ENCODE measurements at regions not wholly inside any gene's neighbourhood (a gene's known extent, or its start where the extent isn't known, plus 50 kb on each side); places are given as distances from the start of the nearest gene placed in this dataset.

DNA sequence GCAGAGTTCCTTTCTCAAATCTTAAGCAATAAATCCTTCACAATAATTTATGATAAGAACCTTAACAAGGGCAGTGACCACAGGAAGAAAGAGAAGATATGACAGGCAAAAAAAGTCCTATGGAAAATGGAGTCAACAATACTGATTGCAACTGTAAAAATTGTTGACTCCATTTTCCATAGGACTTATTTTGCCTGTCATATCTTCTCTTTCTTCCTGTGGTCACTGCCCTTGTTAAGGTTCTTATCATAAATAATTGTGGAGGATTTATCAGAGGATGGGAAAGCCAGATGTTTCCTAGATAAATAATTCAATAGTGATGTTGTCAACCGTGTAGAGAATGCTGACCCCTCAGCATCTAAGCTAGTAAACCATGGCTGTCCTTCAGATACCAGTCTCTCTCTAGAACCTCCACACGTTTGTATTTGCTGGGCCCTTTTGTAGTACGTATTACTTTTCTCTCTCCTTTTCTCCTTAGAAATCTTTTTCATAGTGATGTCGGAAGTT, 172.6 kb upstream of the BET1 start:
- ChIA-PET CTCF (no interaction called here), POLR2A (ENCODE audit: unreplicated experiment) (no interaction called here)
- Histone ChIP-seq H3K4me3 (ENCODE audit: low read length) (no peak overlapping the region), H3K9me3 (ENCODE audit: low read length) (no peaks in the 10 kb centered on the region), H3K9me2 (replicated peaks; ENCODE audit: low read length) (no peaks in the 10 kb centered on the region), H2AFZ (ENCODE audit: low read length) (no peak overlapping the region), H3K27ac (ENCODE audit: low read length) (no peak overlapping the region), H3K27me3 (ENCODE audit: low read length) (no peaks in the 10 kb centered on the region), H3K36me3 (ENCODE audit: low read depth, low read length) (no peaks in the 10 kb centered on the region), H3F3A (ENCODE audit: low read length, unreplicated experiment) (no peaks in the 10 kb centered on the region), H3K9ac (ENCODE audit: low read length) (no peak overlapping the region), H4K20me1 (ENCODE audit: low read length) (no peaks in the 10 kb centered on the region), H3K4me2 (ENCODE audit: low read length) (no peak overlapping the region), H3K4me1 (ENCODE audit: insufficient read depth, low read length) (no peaks in the 10 kb centered on the region), H3K79me2 (ENCODE audit: low read length) (no peaks in the 10 kb centered on the region)
- ATAC-seq (no peak), DNase-seq (no peak)
- TF ChIP-seq EZH2phosphoT487 (IDR thresholded peaks at IDR 0.05; ENCODE audit: borderline replicate concordance, low read length) (no peak), EZH2 (IDR thresholded peaks at IDR 0.05; ENCODE audit: low read length, unreplicated experiment) (no peak)
- TF ChIP-seq, protein P1, sequence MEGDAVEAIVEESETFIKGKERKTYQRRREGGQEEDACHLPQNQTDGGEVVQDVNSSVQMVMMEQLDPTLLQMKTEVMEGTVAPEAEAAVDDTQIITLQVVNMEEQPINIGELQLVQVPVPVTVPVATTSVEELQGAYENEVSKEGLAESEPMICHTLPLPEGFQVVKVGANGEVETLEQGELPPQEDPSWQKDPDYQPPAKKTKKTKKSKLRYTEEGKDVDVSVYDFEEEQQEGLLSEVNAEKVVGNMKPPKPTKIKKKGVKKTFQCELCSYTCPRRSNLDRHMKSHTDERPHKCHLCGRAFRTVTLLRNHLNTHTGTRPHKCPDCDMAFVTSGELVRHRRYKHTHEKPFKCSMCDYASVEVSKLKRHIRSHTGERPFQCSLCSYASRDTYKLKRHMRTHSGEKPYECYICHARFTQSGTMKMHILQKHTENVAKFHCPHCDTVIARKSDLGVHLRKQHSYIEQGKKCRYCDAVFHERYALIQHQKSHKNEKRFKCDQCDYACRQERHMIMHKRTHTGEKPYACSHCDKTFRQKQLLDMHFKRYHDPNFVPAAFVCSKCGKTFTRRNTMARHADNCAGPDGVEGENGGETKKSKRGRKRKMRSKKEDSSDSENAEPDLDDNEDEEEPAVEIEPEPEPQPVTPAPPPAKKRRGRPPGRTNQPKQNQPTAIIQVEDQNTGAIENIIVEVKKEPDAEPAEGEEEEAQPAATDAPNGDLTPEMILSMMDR (conservative IDR thresholded peaks at IDR 0.05; ENCODE audit: low read depth, low read length): no peak
- no TSS peak for BruUV-seq (replicated peaks)
- intact Hi-C loops (cut with micrococcal nuclease): loop anchor here (5.0 kb wide), 1 partner anchor 69 kb away; no protein-coding TSS in a partner anchor

GRCh38 chr7:94177441-94177840, 173.3 kb upstream of the BET1 start:
- H3K9ac ChIP-seq (ENCODE audit: low read length): no peak overlapping the region
- peaks cover 4% of the 10 kb centered on the region for H3K4me1 ChIP-seq (ENCODE audit: insufficient read depth, low read length)
- no TSS peak for BruUV-seq (replicated peaks)

GRCh38 chr7:94178230-94178629, 174.1 kb upstream of the BET1 start:
- no peaks in the 10 kb centered on the region for H3K36me3 ChIP-seq (ENCODE audit: low read depth, low read length)
- TF ChIP-seq EZH2phosphoT487 (IDR thresholded peaks at IDR 0.05; ENCODE audit: borderline replicate concordance, low read length) (no peak), EZH2 (IDR thresholded peaks at IDR 0.05; ENCODE audit: low read length, unreplicated experiment) (no peak)
- TF ChIP-seq, protein P1 (conservative IDR thresholded peaks at IDR 0.05; ENCODE audit: low read depth, low read length): no peak
- ChIA-PET CTCF (no interaction called here), POLR2A (ENCODE audit: unreplicated experiment) (interaction anchor here (0.7 kb wide), 1 partner anchor 28 kb away, joined by 11 read pairs; no protein-coding TSS in a partner anchor)
- no peak overlapping the region for H3K27ac ChIP-seq (ENCODE audit: low read length)
- peaks cover 4% of the 10 kb centered on the region for H3F3A ChIP-seq (ENCODE audit: low read length, unreplicated experiment)
- ATAC-seq (no peak), DNase-seq (no peak)
- no peaks in the 10 kb centered on the region for H3K9me3 ChIP-seq (ENCODE audit: low read length)
- no peaks in the 10 kb centered on the region for H3K9me2 ChIP-seq (replicated peaks; ENCODE audit: low read length)
- H2AFZ ChIP-seq (ENCODE audit: low read length): no peak overlapping the region
- H3K79me2 ChIP-seq (ENCODE audit: low read length): no peaks in the 10 kb centered on the region
- H3K4me2 ChIP-seq (ENCODE audit: low read length): no peak overlapping the region
- BruUV-seq (replicated peaks): no TSS peak
- H3K9ac ChIP-seq (ENCODE audit: low read length): no peak overlapping the region
- H3K4me1 ChIP-seq (ENCODE audit: insufficient read depth, low read length): peaks cover 12% of the 10 kb centered on the region
- no peaks in the 10 kb centered on the region for H4K20me1 ChIP-seq (ENCODE audit: low read length)
- no peak overlapping the region for H3K4me3 ChIP-seq (ENCODE audit: low read length)
- intact Hi-C loops (cut with micrococcal nuclease): loop anchor here (5.0 kb wide), 1 partner anchor 71 kb away; no protein-coding TSS in a partner anchor
- no peaks in the 10 kb centered on the region for H3K27me3 ChIP-seq (ENCODE audit: low read length)

More at GRCh38 chr7:94177441-94177840, 173.3 kb upstream of the BET1 start:
- no peak overlapping the region for H3K27ac ChIP-seq (ENCODE audit: low read length)
- H3K27me3 ChIP-seq (ENCODE audit: low read length): no peaks in the 10 kb centered on the region
- H3K9me2 ChIP-seq (replicated peaks; ENCODE audit: low read length): no peaks in the 10 kb centered on the region
- H3K36me3 ChIP-seq (ENCODE audit: low read depth, low read length): no peaks in the 10 kb centered on the region
- no peaks in the 10 kb centered on the region for H4K20me1 ChIP-seq (ENCODE audit: low read length)
- ChIA-PET CTCF (no interaction called here), POLR2A (ENCODE audit: unreplicated experiment) (no interaction called here)
- H3K4me2 ChIP-seq (ENCODE audit: low read length): no peak overlapping the region
- no peak for DNase-seq
- TF ChIP-seq, protein P1 (conservative IDR thresholded peaks at IDR 0.05; ENCODE audit: low read depth, low read length): no peak
- no peak for TF ChIP-seq EZH2phosphoT487 (IDR thresholded peaks at IDR 0.05; ENCODE audit: borderline replicate concordance, low read length)
- no peak overlapping the region for H3K4me3 ChIP-seq (ENCODE audit: low read length)
- no peaks in the 10 kb centered on the region for H3K79me2 ChIP-seq (ENCODE audit: low read length)
- intact Hi-C loops (cut with micrococcal nuclease): loop anchor here (5.0 kb wide), 1 partner anchor 70 kb away; no protein-coding TSS in a partner anchor
- peaks cover 2% of the 10 kb centered on the region for H3F3A ChIP-seq (ENCODE audit: low read length, unreplicated experiment)
- H2AFZ ChIP-seq (ENCODE audit: low read length): no peak overlapping the region
- ATAC-seq: no peak
- no peaks in the 10 kb centered on the region for H3K9me3 ChIP-seq (ENCODE audit: low read length)
